OCI-LY3 (cell line): ENCODE measurements at regions not wholly inside any gene's neighbourhood (a gene's known extent, or its start where the extent isn't known, plus 50 kb on each side); places are given as distances from the start of the nearest gene placed in this dataset.
A peak's percentile ranks its signal among the peaks of the same experiment; 100 is the strongest.
"Not testable (repeated sequence)": the region's sequence is repeated elsewhere in the genome, so short reads cannot be mapped to it uniquely, and the experiment has no call there.

Experiments used
- H2AFZ ChIP-seq: fragments of 200-600, 300-600 bp; shearing (Covaris generic); 2 replicates; pipeline ENCODE4 v1.6.0; 2014; ENCODE audit warnings: antibody characterized with exemption, low read depth, low read length
- H3K27ac ChIP-seq: fragments of 200-600, 300-600 bp; sonication (generic); 2 replicates; pipeline ENCODE4 v1.5.1; 2014; ENCODE audit warnings: mild to moderate bottlenecking, low read length, moderate library complexity, mixed read lengths
- H3K27me3 ChIP-seq: fragments of 200-600, 300-600 bp; sonication (generic); 2 replicates; pipeline ENCODE4 v1.6.1; 2014; ENCODE audit warnings: low read depth, low read length, mixed read lengths
- H3K36me3 ChIP-seq: fragments of 200-600, 300-600 bp; sonication (generic); replicated peaks from 2 replicates; pipeline ENCODE3; 2014; ENCODE audit warnings: low read depth, low read length, mixed read lengths
- H3K4me1 ChIP-seq: fragments of 300-600, 200-600 bp; sonication (generic); 2 replicates; pipeline ENCODE4 v1.6.1; 2014; ENCODE audit warnings: low read length, mixed read lengths
- H3K4me2 ChIP-seq: fragments of 200-600, 300-600 bp; sonication (generic); 2 replicates; pipeline ENCODE4 v1.6.1; 2014; ENCODE audit warnings: low read length, mixed read lengths
- H3K4me3 ChIP-seq: fragments of 300-600, 200-600 bp; sonication (generic); 2 replicates; pipeline ENCODE4 v1.5.1; 2014; ENCODE audit warnings: antibody characterized with exemption, mild to moderate bottlenecking, low read length, moderate library complexity
- H3K79me2 ChIP-seq: fragments of 300-600, 200-600 bp; shearing (Covaris generic); 2 replicates; pipeline ENCODE4 v1.6.1; 2014; ENCODE audit warnings: mild to moderate bottlenecking, low read length, mixed read lengths
- H3K9ac ChIP-seq: fragments of 300-600, 200-600 bp; shearing (Covaris generic); 2 replicates; pipeline ENCODE4 v1.6.0; 2014; ENCODE audit warnings: mild to moderate bottlenecking, low read length, moderate library complexity
- H3K9me3 ChIP-seq: fragments of 200-600, 300-600 bp; shearing (Covaris generic); 2 replicates; pipeline ENCODE4 v1.6.1; 2014; ENCODE audit warnings: low read length, mixed read lengths; ENCODE audit not compliant: insufficient read depth
- H4K20me1 ChIP-seq: fragments of 200-600, 300-600 bp; sonication (generic); 2 replicates; pipeline ENCODE4 v1.6.1; 2016; ENCODE audit warnings: low read length, mixed read lengths; ENCODE audit not compliant: insufficient read depth
- EZH2phosphoT487 ChIP-seq: fragments of 200-600 bp; shearing (Covaris generic); IDR thresholded peaks from 2 replicates; pipeline ENCODE4 v1.6.1; 2018; ENCODE audit warnings: antibody characterized with exemption, mixed run types, low read depth
- TF ChIP-seq, protein P1 (sequence below): fragments of 200-600, 300-600 bp; sonication (generic); IDR thresholded peaks from 2 replicates; pipeline ENCODE4 v1.5.1; 2014; ENCODE audit warnings: antibody characterized with exemption, low read length, low read depth

DNA sequence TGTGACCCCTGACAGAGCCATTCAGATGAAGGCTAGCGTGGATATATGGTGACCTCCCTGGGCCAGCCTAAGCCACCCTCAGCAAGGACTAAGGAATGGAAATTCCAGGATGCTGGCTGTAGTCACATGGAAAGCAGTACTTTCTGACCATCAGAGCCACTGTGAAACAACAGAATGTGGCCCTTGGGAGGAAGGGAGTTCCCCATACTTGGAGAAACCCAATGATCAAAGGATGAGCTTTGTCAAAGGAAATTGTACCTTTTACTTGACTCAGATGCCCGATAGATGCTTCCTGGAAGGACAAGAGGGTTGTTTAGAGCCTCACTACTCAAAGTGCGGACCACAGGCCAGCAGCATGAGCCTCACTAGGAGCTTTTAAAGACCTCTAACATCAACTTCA is 484.5 kb upstream of the PROK2 start:
- Histone ChIP-seq H3K4me2 (no peak overlapping the region), H3K27ac (no peak overlapping the region)

GRCh38 chr3:72266921-72267524 is 482.1 kb upstream of the PROK2 start:
- not testable (repeated sequence) for H3K79me2 ChIP-seq
- H3K4me1 ChIP-seq: peaks cover 24% of the 10 kb centered on the region

More for the DNA sequence above, 484.5 kb upstream of the PROK2 start:
- Histone ChIP-seq H3K9me3 (no peaks in the 10 kb centered on the region), H3K4me3 (no peak overlapping the region), H3K79me2 (no peaks in the 10 kb centered on the region), H3K9ac (no peak overlapping the region), H3K4me1 (peaks cover 28% of the 10 kb centered on the region), H3K27me3 (peaks cover 92% of the 10 kb centered on the region), H4K20me1 (peaks cover 43% of the 10 kb centered on the region), H2AFZ (no peak overlapping the region), H3K36me3 (no peaks in the 10 kb centered on the region)
- TF ChIP-seq, protein P1, sequence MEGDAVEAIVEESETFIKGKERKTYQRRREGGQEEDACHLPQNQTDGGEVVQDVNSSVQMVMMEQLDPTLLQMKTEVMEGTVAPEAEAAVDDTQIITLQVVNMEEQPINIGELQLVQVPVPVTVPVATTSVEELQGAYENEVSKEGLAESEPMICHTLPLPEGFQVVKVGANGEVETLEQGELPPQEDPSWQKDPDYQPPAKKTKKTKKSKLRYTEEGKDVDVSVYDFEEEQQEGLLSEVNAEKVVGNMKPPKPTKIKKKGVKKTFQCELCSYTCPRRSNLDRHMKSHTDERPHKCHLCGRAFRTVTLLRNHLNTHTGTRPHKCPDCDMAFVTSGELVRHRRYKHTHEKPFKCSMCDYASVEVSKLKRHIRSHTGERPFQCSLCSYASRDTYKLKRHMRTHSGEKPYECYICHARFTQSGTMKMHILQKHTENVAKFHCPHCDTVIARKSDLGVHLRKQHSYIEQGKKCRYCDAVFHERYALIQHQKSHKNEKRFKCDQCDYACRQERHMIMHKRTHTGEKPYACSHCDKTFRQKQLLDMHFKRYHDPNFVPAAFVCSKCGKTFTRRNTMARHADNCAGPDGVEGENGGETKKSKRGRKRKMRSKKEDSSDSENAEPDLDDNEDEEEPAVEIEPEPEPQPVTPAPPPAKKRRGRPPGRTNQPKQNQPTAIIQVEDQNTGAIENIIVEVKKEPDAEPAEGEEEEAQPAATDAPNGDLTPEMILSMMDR: no peak
- no peak for TF ChIP-seq EZH2phosphoT487

GRCh38 chr3:72266016-72266370 is 481.0 kb upstream of the PROK2 start:
- TF ChIP-seq, protein P1: no peak
- TF ChIP-seq EZH2phosphoT487: no peak
- Histone ChIP-seq H4K20me1 (peaks cover 26% of the 10 kb centered on the region), H3K4me2 (0 out of 2 replicates have a peak overlapping the region, but pooled peaks have one; percentile 17), H3K4me1 (peaks cover 24% of the 10 kb centered on the region), H3K27ac (no peak overlapping the region), H2AFZ (no peak overlapping the region), H3K4me3 (no peak overlapping the region), H3K9me3 (no peaks in the 10 kb centered on the region), H3K27me3 (peaks cover 92% of the 10 kb centered on the region), H3K9ac (no peak overlapping the region), H3K79me2 (no peaks in the 10 kb centered on the region), H3K36me3 (no peaks in the 10 kb centered on the region)

More at GRCh38 chr3:72266921-72267524, 482.1 kb upstream of the PROK2 start:
- Histone ChIP-seq H4K20me1 (peaks cover 26% of the 10 kb centered on the region), H3K4me2 (peak overlapping the region; percentile 16), H3K27me3 (peaks cover 92% of the 10 kb centered on the region)
- H2AFZ ChIP-seq, H3K27ac ChIP-seq, H3K36me3 ChIP-seq, H3K4me3 ChIP-seq, H3K9ac ChIP-seq, H3K9me3 ChIP-seq: not testable (repeated sequence)

- H2AFZ ChIP-seq: no peak overlapping the region
- H3K27ac ChIP-seq: no peak overlapping the region
- H3K4me2 ChIP-seq: 0 out of 2 replicates have a peak overlapping the region, but pooled peaks have one; percentile 17
Observed at GRCh38 chr3:72265256-72266015, 480.5 kb upstream of the PROK2 start.

More at GRCh38 chr3:72265256-72266015, 480.5 kb upstream of the PROK2 start:
- H3K9ac ChIP-seq: no peak overlapping the region
- H3K9me3 ChIP-seq: no peaks in the 10 kb centered on the region
- no peak overlapping the region for H3K4me3 ChIP-seq
- no peaks in the 10 kb centered on the region for H3K36me3 ChIP-seq
- peaks cover 24% of the 10 kb centered on the region for H3K4me1 ChIP-seq
- H3K27me3 ChIP-seq: peaks cover 92% of the 10 kb centered on the region
- TF ChIP-seq EZH2phosphoT487: no peak
- TF ChIP-seq, protein P1: peak; percentile 67
- H4K20me1 ChIP-seq: peaks cover 25% of the 10 kb centered on the region
- H3K79me2 ChIP-seq: no peaks in the 10 kb centered on the region
